Esophagus muscularis mucosa (tissue), 4 donors: ENCODE measurements at regions not wholly inside any gene's neighbourhood (a gene's known extent, or its start where the extent isn't known, plus 50 kb on each side); places are given as distances from the start of the nearest gene placed in this dataset.

Experiments
- DNase-seq: peaks from one replicate; pipeline ENCODE4 v3.0.0-alpha.2; 2017; ENCODE audit errors: extremely low spot score
- H3K27ac ChIP-seq, 4 donors: fragments of 200-600 bp; sonication (generic); replicated peaks in 1 of 4; 1 replicate in 3 of 4; 2 replicates in 1 of 4; pipeline ENCODE4 v1.5.1; 2016 to 2019; ENCODE audit warnings: mild to moderate bottlenecking in 1 of 4
- H3K27me3 ChIP-seq, 4 donors: fragments of 200-600 bp; sonication (generic); one replicate each; pipeline versions ENCODE4 v1.5.1 to v1.6.0; 2016 to 2019
- H3K36me3 ChIP-seq, 4 donors: fragments of 200-600 bp; sonication (generic); one replicate each; pipeline ENCODE4 v1.5.1; 2016 to 2019
- H3K4me1 ChIP-seq, 4 donors: fragments of 200-600 bp; sonication (generic); one replicate each; pipeline ENCODE4 v1.5.1; 2016 to 2019
- H3K4me3 ChIP-seq, 4 donors: fragments of 200-600 bp; sonication (generic); 1 replicate in 2 of 4; 2 replicates in 2 of 4; pipeline ENCODE4 v1.5.1; 2016 to 2019; ENCODE audit warnings: mild to moderate bottlenecking in 4 of 4, moderate library complexity in 1 of 4
- H3K9me3 ChIP-seq, 4 donors: fragments of 200-600 bp; sonication (generic); 1 replicate in 3 of 4; 2 replicates in 1 of 4; pipeline ENCODE4 v1.5.1; 2016 to 2019
- EP300 ChIP-seq: sonication (generic); formaldehyde crosslinking; IDR thresholded peaks from one replicate; pipeline ENCODE4 v1.6.1; 2017; ENCODE audit warnings: antibody characterized with exemption
- POLR2A ChIP-seq: fragments of 450-650 bp; IDR thresholded peaks from one replicate; pipeline ENCODE4 v1.6.1; 2017; ENCODE audit warnings: antibody characterized with exemption, moderate library complexity, mild to moderate bottlenecking, low read depth
- POLR2AphosphoS5 ChIP-seq, 2 donors: sonication (generic); formaldehyde crosslinking; IDR thresholded peaks; one replicate each; pipeline ENCODE4 v1.6.1; 2017; ENCODE audit warnings: antibody characterized with exemption in 2 of 2
- WGBS: methylation state at CpG from one replicate; pipeline ENCODE4 v1.1.5; 2018; 5-methylcytosine and 5-hydroxymethylcytosine counted together
- intact Hi-C: fragments of 100-400 bp; cut with DNase I; formaldehyde crosslinking; loops from one replicate; pipeline ENCODE4 v1.15.1; 2023
- TF ChIP-seq, protein P1 (sequence below), 3 experiments: fragments of 200-600 bp in 2 of 3; fragments of 450-650 bp in 1 of 3; sonication (generic) in 2 of 3; IDR thresholded peaks; one replicate each; pipeline ENCODE4 v1.5.1; 2017 to 2019; ENCODE audit warnings: antibody characterized with exemption in 3 of 3, mild to moderate bottlenecking in 2 of 3, moderate library complexity in 1 of 3

DNA sequence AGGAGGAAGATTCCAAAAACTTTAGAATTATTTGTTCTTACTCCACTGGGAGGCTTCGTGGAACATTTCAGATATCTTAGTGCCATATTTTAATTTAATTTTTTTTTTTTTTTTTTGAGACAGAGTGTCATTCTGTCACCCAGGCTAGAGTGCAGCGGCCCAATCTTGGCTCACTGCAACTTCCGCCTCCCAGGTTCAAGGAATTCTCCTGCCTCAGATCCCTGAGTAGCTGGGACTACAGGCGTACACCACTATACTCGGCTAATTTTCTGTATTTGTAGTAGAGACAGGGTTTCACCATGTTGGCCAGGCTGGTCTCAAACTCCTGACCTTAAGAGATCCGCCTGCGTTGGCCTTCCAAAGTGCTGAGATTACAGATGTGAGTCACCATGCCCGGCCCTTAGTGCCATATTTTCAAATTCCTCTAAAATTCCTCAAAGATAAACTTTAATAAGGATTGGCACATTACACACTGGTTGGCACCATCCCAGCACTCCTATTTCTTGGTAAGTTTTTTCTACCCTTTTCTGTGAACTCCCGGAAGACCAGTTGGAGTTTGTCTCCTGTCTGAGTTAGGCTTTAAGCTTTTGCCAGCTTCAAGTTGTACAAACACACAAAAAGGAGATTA, 693.7 kb downstream of the MCTP2 start:
- TF ChIP-seq POLR2AphosphoS5 (IDR thresholded peaks at IDR 0.05) (no peak), EP300 (no peak), POLR2A (no peak)
- TF ChIP-seq, protein P1, sequence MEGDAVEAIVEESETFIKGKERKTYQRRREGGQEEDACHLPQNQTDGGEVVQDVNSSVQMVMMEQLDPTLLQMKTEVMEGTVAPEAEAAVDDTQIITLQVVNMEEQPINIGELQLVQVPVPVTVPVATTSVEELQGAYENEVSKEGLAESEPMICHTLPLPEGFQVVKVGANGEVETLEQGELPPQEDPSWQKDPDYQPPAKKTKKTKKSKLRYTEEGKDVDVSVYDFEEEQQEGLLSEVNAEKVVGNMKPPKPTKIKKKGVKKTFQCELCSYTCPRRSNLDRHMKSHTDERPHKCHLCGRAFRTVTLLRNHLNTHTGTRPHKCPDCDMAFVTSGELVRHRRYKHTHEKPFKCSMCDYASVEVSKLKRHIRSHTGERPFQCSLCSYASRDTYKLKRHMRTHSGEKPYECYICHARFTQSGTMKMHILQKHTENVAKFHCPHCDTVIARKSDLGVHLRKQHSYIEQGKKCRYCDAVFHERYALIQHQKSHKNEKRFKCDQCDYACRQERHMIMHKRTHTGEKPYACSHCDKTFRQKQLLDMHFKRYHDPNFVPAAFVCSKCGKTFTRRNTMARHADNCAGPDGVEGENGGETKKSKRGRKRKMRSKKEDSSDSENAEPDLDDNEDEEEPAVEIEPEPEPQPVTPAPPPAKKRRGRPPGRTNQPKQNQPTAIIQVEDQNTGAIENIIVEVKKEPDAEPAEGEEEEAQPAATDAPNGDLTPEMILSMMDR (IDR thresholded peaks at IDR 0.05) = no peak
- 80% methylated on average over 9 of the region's 9 CpGs for WGBS
- Histone ChIP-seq H3K4me1 (no peaks in the 10 kb centered on the region), H3K36me3 (no peaks in the 10 kb centered on the region), H3K27me3 (no peaks in the 10 kb centered on the region), H3K27ac (no peak overlapping the region), H3K9me3 (no peaks in the 10 kb centered on the region), H3K4me3 (no peak overlapping the region)
- DNase-seq = no peak
- intact Hi-C loops = no loop called here

DNA sequence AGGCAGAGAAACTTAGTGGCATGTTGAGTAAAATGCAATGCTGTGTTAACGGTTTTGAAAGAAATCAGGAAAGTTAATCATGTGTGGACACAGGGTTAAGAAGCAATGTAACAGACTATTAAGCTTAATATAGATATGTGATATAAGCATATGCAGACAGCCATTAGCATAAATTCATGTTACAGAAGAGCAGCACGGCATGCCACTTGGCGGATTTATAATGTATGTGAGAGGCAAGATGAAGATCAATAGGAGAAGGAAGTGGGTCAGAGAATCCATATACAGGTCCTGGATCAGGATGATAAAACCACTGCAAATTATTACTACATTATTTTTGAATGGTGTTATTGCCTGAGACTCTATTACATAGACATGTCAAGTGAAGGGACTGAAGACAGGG, 694.3 kb downstream of the MCTP2 start:
- no peaks in the 10 kb centered on the region for H3K27me3 ChIP-seq
- TF ChIP-seq, protein P1 (IDR thresholded peaks at IDR 0.05) = no peak
- no peak for TF ChIP-seq POLR2AphosphoS5 (IDR thresholded peaks at IDR 0.05)
- TF ChIP-seq EP300 = no peak
- no peak for TF ChIP-seq POLR2A
- no peak for DNase-seq
- 83% methylated on average over 3 of the region's 3 CpGs for WGBS
- no peaks in the 10 kb centered on the region for H3K9me3 ChIP-seq
- no peaks in the 10 kb centered on the region for H3K4me1 ChIP-seq
- H3K36me3 ChIP-seq = no peaks in the 10 kb centered on the region
- no peak overlapping the region for H3K27ac ChIP-seq
- intact Hi-C loops = no loop called here
- H3K4me3 ChIP-seq = no peak overlapping the region

DNA sequence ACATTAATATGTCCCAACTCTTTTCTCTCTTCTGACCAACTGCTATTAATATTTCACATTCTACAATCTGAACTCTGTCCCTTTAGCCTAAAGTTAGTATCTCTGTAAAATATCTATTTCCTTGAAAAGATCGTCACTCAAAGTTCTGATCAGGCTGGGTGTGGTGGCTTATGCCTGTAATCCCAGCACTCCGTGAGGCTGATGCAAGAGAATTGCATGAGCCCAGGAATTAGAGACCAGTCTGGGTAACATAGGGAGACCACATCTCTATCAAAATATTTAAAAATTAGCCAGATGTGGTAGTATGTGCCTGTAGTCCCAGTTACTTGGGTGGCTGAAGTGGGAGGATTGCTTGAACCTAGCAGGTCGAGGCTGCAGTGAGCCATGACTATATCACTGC, 695.6 kb downstream of the MCTP2 start:
- intact Hi-C loops = no loop called here
- TF ChIP-seq POLR2A (no peak), POLR2AphosphoS5 (IDR thresholded peaks at IDR 0.05) (no peak), EP300 (no peak)
- TF ChIP-seq, protein P1 (IDR thresholded peaks at IDR 0.05) = no peak
- WGBS = 90% methylated on average over 3 of the region's 3 CpGs

DNA sequence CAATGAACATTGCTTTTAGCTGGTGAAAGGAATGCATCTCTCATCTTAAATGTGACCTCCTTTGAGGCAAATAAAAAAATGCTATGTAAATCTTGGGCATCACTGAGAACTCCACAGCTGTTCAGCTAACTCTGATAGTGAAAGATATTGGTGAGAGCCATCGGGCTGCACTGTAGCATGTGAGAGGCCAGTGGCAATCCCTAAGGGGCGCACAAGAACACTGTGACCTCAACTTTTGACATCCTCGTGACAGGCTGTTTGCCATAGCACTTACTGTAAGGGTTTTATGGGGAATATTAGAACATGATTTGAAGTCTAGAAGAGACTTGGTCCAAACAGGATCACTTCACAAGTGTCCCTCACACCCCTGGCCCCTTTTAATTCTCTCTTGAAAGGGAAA, 697.9 kb downstream of the MCTP2 start:
- Histone ChIP-seq H3K27me3 (no peaks in the 10 kb centered on the region), H3K4me3 (no peak overlapping the region), H3K9me3 (no peaks in the 10 kb centered on the region), H3K4me1 (no peaks in the 10 kb centered on the region), H3K36me3 (no peaks in the 10 kb centered on the region), H3K27ac (no peak overlapping the region)
- intact Hi-C loops = no loop called here
- DNase-seq = no peak
- 89% methylated on average over 3 of the region's 3 CpGs for WGBS
- TF ChIP-seq POLR2A (no peak), POLR2AphosphoS5 (IDR thresholded peaks at IDR 0.05) (no peak), EP300 (no peak)
- TF ChIP-seq, protein P1 (IDR thresholded peaks at IDR 0.05) = no peak

More for the DNA sequence above, 695.6 kb downstream of the MCTP2 start:
- no peaks in the 10 kb centered on the region for H3K36me3 ChIP-seq
- H3K27me3 ChIP-seq = no peaks in the 10 kb centered on the region
- no peak overlapping the region for H3K4me3 ChIP-seq
- no peak overlapping the region for H3K27ac ChIP-seq
- no peaks in the 10 kb centered on the region for H3K9me3 ChIP-seq
- no peak for DNase-seq
- no peaks in the 10 kb centered on the region for H3K4me1 ChIP-seq

DNA sequence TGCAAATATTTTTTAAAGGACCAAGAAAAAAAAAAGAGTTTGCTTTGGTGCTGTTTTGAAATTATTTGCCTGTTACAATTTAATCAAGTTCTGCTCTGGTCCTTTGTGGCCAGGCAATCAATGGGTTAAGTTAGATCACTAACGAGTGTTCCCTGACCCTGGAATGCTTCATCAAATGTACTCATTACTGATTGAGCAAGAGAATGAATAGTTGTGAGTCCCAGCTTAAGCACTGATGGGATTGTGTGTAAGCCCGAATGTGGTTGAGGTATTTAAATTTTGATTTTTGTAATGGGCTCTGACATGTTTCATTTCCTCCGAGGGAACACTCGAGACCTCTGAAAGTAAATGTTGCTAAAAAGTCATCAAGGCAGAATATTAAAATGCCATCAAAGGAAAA, 699.1 kb downstream of the MCTP2 start:
- no peak for DNase-seq
- TF ChIP-seq, protein P1 (IDR thresholded peaks at IDR 0.05) = no peak
- TF ChIP-seq POLR2A (no peak), EP300 (no peak), POLR2AphosphoS5 (IDR thresholded peaks at IDR 0.05) (no peak)
- WGBS = 76% methylated on average over 4 of the region's 4 CpGs
- Histone ChIP-seq H3K36me3 (no peaks in the 10 kb centered on the region), H3K4me1 (no peaks in the 10 kb centered on the region), H3K27me3 (no peaks in the 10 kb centered on the region), H3K4me3 (no peak overlapping the region), H3K9me3 (no peaks in the 10 kb centered on the region), H3K27ac (no peak overlapping the region)
- intact Hi-C loops = no loop called here
